ENCODE measurements at regions not wholly inside any gene's neighbourhood (a gene's known extent, or its start where the extent isn't known, plus 50 kb on each side); places are given as distances from the start of the nearest gene placed in this dataset.

- Histone ChIP-seq H3K9me3 (no peaks in the 10 kb centered on the region), H3K4me1 (no peaks in the 10 kb centered on the region), H3K4me3 (no peak overlapping the region), H3K36me3 (no peaks in the 10 kb centered on the region), H3K27ac (no peak overlapping the region), H3K27me3 (no peaks in the 10 kb centered on the region)
- TF ChIP-seq POLR2AphosphoS5 (IDR thresholded peaks at IDR 0.05): no peak
- TF ChIP-seq CTCF (IDR thresholded peaks at IDR 0.05): no peak
- no peak for TF ChIP-seq POLR2A (IDR thresholded peaks at IDR 0.05)
- intact Hi-C loops (cut with DNase I; ENCODE audit: low total_unique reads): no loop called here
- no peak for DNase-seq (ENCODE audit: low spot score in 2 of 2)
Observed at GRCh38 chr5:14064841-14065240, 78.3 kb upstream of the TRIO start.

GRCh38 chr5:14063691-14064090 lies 79.5 kb upstream of the TRIO start:
- TF ChIP-seq POLR2A (IDR thresholded peaks at IDR 0.05): no peak
- no peak for TF ChIP-seq POLR2AphosphoS5 (IDR thresholded peaks at IDR 0.05)
- no peak for TF ChIP-seq CTCF (IDR thresholded peaks at IDR 0.05)
- no peak overlapping the region for H3K4me3 ChIP-seq
- no peaks in the 10 kb centered on the region for H3K36me3 ChIP-seq
- intact Hi-C loops (cut with DNase I; ENCODE audit: low total_unique reads): no loop called here
- H3K27ac ChIP-seq: no peak overlapping the region
- H3K4me1 ChIP-seq: no peaks in the 10 kb centered on the region
- no peak for DNase-seq (ENCODE audit: low spot score in 2 of 2)
- H3K27me3 ChIP-seq: no peaks in the 10 kb centered on the region
- no peaks in the 10 kb centered on the region for H3K9me3 ChIP-seq

GRCh38 chr5:14063138-14063537 lies 80.0 kb upstream of the TRIO start:
- intact Hi-C loops (cut with DNase I; ENCODE audit: low total_unique reads): no loop called here
- Histone ChIP-seq H3K27ac (no peak overlapping the region), H3K27me3 (no peaks in the 10 kb centered on the region), H3K4me1 (no peaks in the 10 kb centered on the region), H3K4me3 (no peak overlapping the region), H3K9me3 (no peaks in the 10 kb centered on the region), H3K36me3 (no peaks in the 10 kb centered on the region)
- DNase-seq (ENCODE audit: low spot score in 2 of 2): no peak
- TF ChIP-seq POLR2A (IDR thresholded peaks at IDR 0.05) (no peak), CTCF (IDR thresholded peaks at IDR 0.05) (no peak), POLR2AphosphoS5 (IDR thresholded peaks at IDR 0.05) (no peak)

GRCh38 chr5:14062178-14062577 lies 81.0 kb upstream of the TRIO start:
- H3K27me3 ChIP-seq: no peaks in the 10 kb centered on the region
- DNase-seq (ENCODE audit: low spot score in 2 of 2): no peak
- H3K4me1 ChIP-seq: no peaks in the 10 kb centered on the region
- TF ChIP-seq POLR2AphosphoS5 (IDR thresholded peaks at IDR 0.05) (no peak), CTCF (IDR thresholded peaks at IDR 0.05) (no peak), POLR2A (IDR thresholded peaks at IDR 0.05) (no peak)
- intact Hi-C loops (cut with DNase I; ENCODE audit: low total_unique reads): no loop called here
- H3K27ac ChIP-seq: no peak overlapping the region
- H3K4me3 ChIP-seq: no peak overlapping the region
- no peaks in the 10 kb centered on the region for H3K36me3 ChIP-seq
- H3K9me3 ChIP-seq: no peaks in the 10 kb centered on the region

GRCh38 chr5:14061106-14061505 lies 82.0 kb upstream of the TRIO start:
- TF ChIP-seq POLR2A (IDR thresholded peaks at IDR 0.05) (no peak), CTCF (IDR thresholded peaks at IDR 0.05) (no peak), POLR2AphosphoS5 (IDR thresholded peaks at IDR 0.05) (no peak)
- Histone ChIP-seq H3K27ac (no peak overlapping the region), H3K27me3 (no peaks in the 10 kb centered on the region), H3K4me3 (no peak overlapping the region), H3K36me3 (no peaks in the 10 kb centered on the region), H3K9me3 (no peaks in the 10 kb centered on the region), H3K4me1 (no peaks in the 10 kb centered on the region)
- no peak for DNase-seq (ENCODE audit: low spot score in 2 of 2)
- intact Hi-C loops (cut with DNase I; ENCODE audit: low total_unique reads): no loop called here

All from breast epithelium (tissue), 4 donors.